CD4-positive, alpha-beta T cell treated with Interleukin-15 for 1 hour (primary cell): ENCODE measurements at regions not wholly inside any gene's neighbourhood (a gene's known extent, or its start where the extent isn't known, plus 50 kb on each side); places are given as distances from the start of the nearest gene placed in this dataset.
"Not testable (repeated sequence)": the region's sequence is repeated elsewhere in the genome, so short reads cannot be mapped to it uniquely, and the experiment has no call there.

Experiments
- DNase-seq: peaks from one replicate; pipeline ENCODE4 v3.0.0-alpha.2; 2020

GRCh38 chr19:28332886-28333285 is 880.1 kb downstream of the UQCRFS1 start:
- no peak for DNase-seq

GRCh38 chr19:28332351-28332750 is 880.6 kb downstream of the UQCRFS1 start:
- no peak for DNase-seq

GRCh38 chr19:28331596-28331995 is 881.4 kb downstream of the UQCRFS1 start:
- no peak for DNase-seq

- DNase-seq = no peak
Observed at GRCh38 chr19:28330831-28331230, 882.1 kb downstream of the UQCRFS1 start.

- DNase-seq = no peak
Observed at GRCh38 chr19:28329429-28329828, 883.5 kb downstream of the UQCRFS1 start.

- DNase-seq = no peak
Observed at GRCh38 chr19:28327905-28328304, 885.0 kb downstream of the UQCRFS1 start.

GRCh38 chr19:28326746-28327145 is 886.2 kb downstream of the UQCRFS1 start:
- DNase-seq = no peak

- DNase-seq = no peak
Observed at GRCh38 chr19:28324275-28325060, 888.5 kb downstream of the UQCRFS1 start.

GRCh38 chr19:28322945-28323344 is 890.0 kb downstream of the UQCRFS1 start:
- DNase-seq = no peak

GRCh38 chr19:28322491-28322890 is 890.5 kb downstream of the UQCRFS1 start:
- no peak for DNase-seq

- no peak for DNase-seq
Observed at GRCh38 chr19:28319918-28320317, 893.0 kb downstream of the UQCRFS1 start.

GRCh38 chr19:28319227-28319626 is 893.7 kb downstream of the UQCRFS1 start:
- DNase-seq = no peak

- no peak for DNase-seq
Observed at GRCh38 chr19:28318469-28319179, 894.3 kb downstream of the UQCRFS1 start.

- DNase-seq = no peak
Observed at GRCh38 chr19:28316464-28316863, 896.5 kb downstream of the UQCRFS1 start.

- DNase-seq = no peak
Observed at GRCh38 chr19:28314756-28315155, 898.2 kb downstream of the UQCRFS1 start.

- DNase-seq = no peak
Observed at GRCh38 chr19:28314287-28314686, 898.7 kb downstream of the UQCRFS1 start.

GRCh38 chr19:28313633-28314032 is 899.3 kb downstream of the UQCRFS1 start:
- DNase-seq = no peak

GRCh38 chr19:28312269-28312668 is 900.7 kb downstream of the UQCRFS1 start:
- DNase-seq = no peak

- not testable (repeated sequence) for DNase-seq
Observed at GRCh38 chr19:28310829-28311228, 902.1 kb downstream of the UQCRFS1 start.

- no peak for DNase-seq
Observed at GRCh38 chr19:28309070-28309469, 903.9 kb downstream of the UQCRFS1 start.

GRCh38 chr19:28307963-28308362 is 905.0 kb downstream of the UQCRFS1 start:
- DNase-seq = no peak

- no peak for DNase-seq
Observed at GRCh38 chr19:28307487-28307886, 905.5 kb downstream of the UQCRFS1 start.

- no peak for DNase-seq
Observed at GRCh38 chr19:28305513-28305912, 907.4 kb downstream of the UQCRFS1 start.

GRCh38 chr19:28303502-28303901 is 909.4 kb downstream of the UQCRFS1 start:
- DNase-seq = no peak
